OCI-LY3 (cell line): ENCODE measurements at regions not wholly inside any gene's neighbourhood (a gene's known extent, or its start where the extent isn't known, plus 50 kb on each side); places are given as distances from the start of the nearest gene placed in this dataset.

Experiments
- EZH2phosphoT487 ChIP-seq: fragments of 200-600 bp; shearing (Covaris generic); IDR thresholded peaks from 2 replicates; pipeline ENCODE4 v1.6.1; 2018; ENCODE audit warnings: antibody characterized with exemption, mixed run types, low read depth
- TF ChIP-seq, protein P1 (sequence below): fragments of 200-600, 300-600 bp; sonication (generic); IDR thresholded peaks from 2 replicates; pipeline ENCODE4 v1.5.1; 2014; ENCODE audit warnings: antibody characterized with exemption, low read length, low read depth

DNA sequence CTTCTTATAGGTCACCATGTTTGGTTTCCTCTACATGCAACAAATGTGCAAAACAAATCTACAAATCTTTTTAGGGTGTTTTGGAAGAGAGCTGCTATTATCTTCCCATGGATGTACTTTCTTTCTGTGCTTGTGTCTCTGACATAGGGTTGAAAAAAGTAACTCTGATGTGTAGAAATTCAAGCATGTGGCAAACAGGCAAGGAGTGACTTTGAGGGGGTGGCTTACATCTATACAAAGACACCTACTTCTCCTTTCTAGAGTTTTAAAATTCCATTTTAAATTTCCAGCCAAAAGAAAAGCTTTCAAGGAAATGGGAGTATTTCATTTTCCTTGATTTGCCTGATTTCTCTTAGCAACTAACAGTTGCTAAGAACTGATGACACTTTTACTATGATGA, 904.8 kb upstream of the CELF4 start:
- TF ChIP-seq EZH2phosphoT487, result no peak
- TF ChIP-seq, protein P1, sequence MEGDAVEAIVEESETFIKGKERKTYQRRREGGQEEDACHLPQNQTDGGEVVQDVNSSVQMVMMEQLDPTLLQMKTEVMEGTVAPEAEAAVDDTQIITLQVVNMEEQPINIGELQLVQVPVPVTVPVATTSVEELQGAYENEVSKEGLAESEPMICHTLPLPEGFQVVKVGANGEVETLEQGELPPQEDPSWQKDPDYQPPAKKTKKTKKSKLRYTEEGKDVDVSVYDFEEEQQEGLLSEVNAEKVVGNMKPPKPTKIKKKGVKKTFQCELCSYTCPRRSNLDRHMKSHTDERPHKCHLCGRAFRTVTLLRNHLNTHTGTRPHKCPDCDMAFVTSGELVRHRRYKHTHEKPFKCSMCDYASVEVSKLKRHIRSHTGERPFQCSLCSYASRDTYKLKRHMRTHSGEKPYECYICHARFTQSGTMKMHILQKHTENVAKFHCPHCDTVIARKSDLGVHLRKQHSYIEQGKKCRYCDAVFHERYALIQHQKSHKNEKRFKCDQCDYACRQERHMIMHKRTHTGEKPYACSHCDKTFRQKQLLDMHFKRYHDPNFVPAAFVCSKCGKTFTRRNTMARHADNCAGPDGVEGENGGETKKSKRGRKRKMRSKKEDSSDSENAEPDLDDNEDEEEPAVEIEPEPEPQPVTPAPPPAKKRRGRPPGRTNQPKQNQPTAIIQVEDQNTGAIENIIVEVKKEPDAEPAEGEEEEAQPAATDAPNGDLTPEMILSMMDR, result no peak
